HG02973 (cell line): ENCODE measurements at regions not wholly inside any gene's neighbourhood (a gene's known extent, or its start where the extent isn't known, plus 50 kb on each side); places are given as distances from the start of the nearest gene placed in this dataset.

Experiments
- ATAC-seq: cut with Tn5 transposase; IDR thresholded peaks from one replicate; pipeline ENCODE4 v1.9.1; 2021; ENCODE audit warnings: moderate library complexity; ENCODE audit not compliant: unreplicated experiment

GRCh38 chr13:109533350-109533749 lies 253.0 kb downstream of the IRS2 start:
- no peak for ATAC-seq

GRCh38 chr13:109529964-109530363 lies 256.4 kb downstream of the IRS2 start:
- no peak for ATAC-seq

- ATAC-seq = no peak
Observed at GRCh38 chr13:109521719-109522118, 264.7 kb downstream of the IRS2 start.

- no peak for ATAC-seq
Observed at GRCh38 chr13:109517517-109517916, 268.9 kb downstream of the IRS2 start.

GRCh38 chr13:109516186-109516585 lies 270.2 kb downstream of the IRS2 start:
- ATAC-seq = no peak

- ATAC-seq = no peak
Observed at GRCh38 chr13:109510013-109510412, 276.4 kb downstream of the IRS2 start.

GRCh38 chr13:109509154-109509900 lies 277.1 kb downstream of the IRS2 start:
- ATAC-seq = no peak

GRCh38 chr13:109500146-109500773 lies 286.1 kb downstream of the IRS2 start:
- no peak for ATAC-seq

- ATAC-seq = no peak
Observed at GRCh38 chr13:109497917-109498316, 288.5 kb downstream of the IRS2 start.

GRCh38 chr13:109496216-109496615 lies 290.2 kb downstream of the IRS2 start:
- ATAC-seq = no peak

- ATAC-seq = no peak
Observed at GRCh38 chr13:109494925-109495369, 291.4 kb downstream of the IRS2 start.

- ATAC-seq = no peak
Observed at GRCh38 chr13:109485136-109485794, 301.1 kb downstream of the IRS2 start.

- ATAC-seq = no peak
Observed at GRCh38 chr13:109483284-109483683, 303.1 kb downstream of the IRS2 start.

GRCh38 chr13:109481040-109481439 lies 305.3 kb downstream of the IRS2 start:
- ATAC-seq = no peak

- no peak for ATAC-seq
Observed at GRCh38 chr13:109480011-109480955, 306.1 kb downstream of the IRS2 start.

- ATAC-seq = no peak
Observed at GRCh38 chr13:109479534-109479933, 306.8 kb downstream of the IRS2 start.

GRCh38 chr13:109476001-109476400 lies 310.4 kb downstream of the IRS2 start:
- no peak for ATAC-seq

- ATAC-seq = no peak
Observed at GRCh38 chr13:109468123-109468522, 318.3 kb downstream of the IRS2 start.

GRCh38 chr13:109465148-109465547 lies 321.2 kb downstream of the IRS2 start:
- ATAC-seq = no peak

GRCh38 chr13:109454167-109454917 lies 332.0 kb downstream of the IRS2 start:
- ATAC-seq = no peak
